ENCODE measurements at regions not wholly inside any gene's neighbourhood (a gene's known extent, or its start where the extent isn't known, plus 50 kb on each side); places are given as distances from the start of the nearest gene placed in this dataset.

DNA sequence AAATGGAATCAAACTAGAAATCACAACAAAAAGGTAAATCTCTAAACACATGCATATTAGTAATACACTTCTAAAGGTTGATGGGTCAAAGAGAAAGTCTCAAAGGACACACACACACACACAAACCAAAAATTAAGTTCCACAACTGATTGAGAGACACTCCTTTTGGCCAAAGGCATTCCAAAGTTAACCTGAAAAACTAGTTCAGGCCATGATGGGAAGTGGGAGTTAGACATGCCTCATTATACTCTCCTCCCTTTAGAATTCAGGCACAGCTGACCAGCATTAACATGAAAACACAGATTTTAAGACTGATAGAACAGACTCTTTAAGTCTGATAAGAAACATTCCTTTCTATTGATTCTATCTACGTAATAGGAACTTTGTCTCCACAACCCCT, 332.4 kb upstream of the IGFBP3 start:
- Histone ChIP-seq H3K9me3 (ENCODE audit: control insufficient read depth in 1 of 2, insufficient read depth in 1 of 2, low read depth in 1 of 2, low read length in 2 of 2) (no peaks in the 10 kb centered on the region), H2AFZ (ENCODE audit: low read depth, low read length, poor library complexity, severe bottlenecking) (no peak overlapping the region), H3K4me1 (ENCODE audit: control insufficient read depth in 1 of 2, insufficient read depth in 2 of 2, low read length in 2 of 2) (peaks cover 3 to 8% of the 10 kb centered on the region in 2 experiments; a peak in 3 of 4 replicates), H3K4me3 (replicated peaks in 1 of 2; ENCODE audit: low read depth in 1 of 2, low read length in 2 of 2) (no peak overlapping the region), H3K4me2 (ENCODE audit: low read length) (no peak overlapping the region), H3K9ac (ENCODE audit: low read length) (no peak overlapping the region), H4K20me1 (ENCODE audit: insufficient read depth) (no peaks in the 10 kb centered on the region), H3K27me3 (ENCODE audit: insufficient read depth, low read length) (no peaks in the 10 kb centered on the region), H3K27ac (ENCODE audit: low read depth, low read length) (no peak overlapping the region), H3K9me2 (ENCODE audit: insufficient read depth) (no peaks in the 10 kb centered on the region), H3K36me3 (ENCODE audit: control insufficient read depth in 1 of 2, insufficient read depth in 2 of 2, low read length in 2 of 2) (no peaks in the 10 kb centered on the region), H3K79me2 (ENCODE audit: insufficient read depth, low read length) (no peaks in the 10 kb centered on the region)
- ChIA-PET POLR2A (no interaction called here), RAD21 (ENCODE audit: low non-redundant PET in 1 of 2, low total read pairs in 2 of 2, uncharacterized antibody in 2 of 2, unreplicated experiment in 2 of 2) (no interaction called here), CTCF (no interaction called here)
- ATAC-seq = no peak
- BruUV-seq (replicated peaks) = no TSS peak
- intact Hi-C loops (cut with micrococcal nuclease) = no loop called here
- DNase-seq (ENCODE audit: low read depth, low spot score) = no peak
- no peak for TF ChIP-seq EZH2phosphoT487 (IDR thresholded peaks at IDR 0.05; ENCODE audit: borderline replicate concordance)
- no peak for TF ChIP-seq JUND (IDR thresholded peaks at IDR 0.05)
- no peak for TF ChIP-seq CEBPB (IDR thresholded peaks at IDR 0.05; ENCODE audit: low read depth)
- no peak for TF ChIP-seq SP1 (IDR thresholded peaks at IDR 0.05; ENCODE audit: low read depth)
- no peak for TF ChIP-seq ELF1 (IDR thresholded peaks at IDR 0.05; ENCODE audit: borderline replicate concordance, low read depth)
- TF ChIP-seq TCF7L2 (IDR thresholded peaks at IDR 0.05; ENCODE audit: borderline replicate concordance, extremely low read depth, insufficient read depth, insufficient read length) = no peak
- TF ChIP-seq ZNF274 (IDR thresholded peaks at IDR 0.05; ENCODE audit: low read depth, low read length) = no peak

DNA sequence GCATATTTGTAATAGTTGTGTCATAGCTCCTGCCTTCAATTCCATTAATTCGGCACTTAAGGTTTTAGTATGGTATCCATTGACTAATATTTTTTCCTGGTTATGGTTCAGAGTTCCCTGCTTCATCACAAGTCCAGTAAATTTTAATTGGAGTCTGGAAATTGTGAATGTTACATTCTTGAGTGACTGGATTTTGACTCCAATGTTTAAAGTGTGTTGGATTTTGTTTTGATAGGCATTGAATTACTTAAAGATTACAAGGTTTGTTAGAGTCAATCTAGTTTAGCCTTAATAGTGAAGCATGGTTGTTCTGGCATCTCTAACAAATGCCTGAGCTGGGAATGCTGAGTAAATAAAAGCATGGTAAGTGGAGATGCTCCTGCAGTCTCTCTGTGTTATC, 326.6 kb upstream of the IGFBP3 start:
- no peaks in the 10 kb centered on the region for H3K79me2 ChIP-seq (ENCODE audit: insufficient read depth, low read length)
- no peak overlapping the region for H3K27ac ChIP-seq (ENCODE audit: low read depth, low read length)
- intact Hi-C loops (cut with micrococcal nuclease) = no loop called here
- no peaks in the 10 kb centered on the region for H3K9me2 ChIP-seq (ENCODE audit: insufficient read depth)
- no peak overlapping the region for H3K4me3 ChIP-seq (replicated peaks in 1 of 2; ENCODE audit: low read depth in 1 of 2, low read length in 2 of 2)
- H3K36me3 ChIP-seq (ENCODE audit: control insufficient read depth in 1 of 2, insufficient read depth in 2 of 2, low read length in 2 of 2) = no peaks in the 10 kb centered on the region
- H4K20me1 ChIP-seq (ENCODE audit: insufficient read depth) = no peaks in the 10 kb centered on the region
- H3K9me3 ChIP-seq (ENCODE audit: control insufficient read depth in 1 of 2, insufficient read depth in 1 of 2, low read depth in 1 of 2, low read length in 2 of 2) = no peaks in the 10 kb centered on the region
- TF ChIP-seq, protein P1, sequence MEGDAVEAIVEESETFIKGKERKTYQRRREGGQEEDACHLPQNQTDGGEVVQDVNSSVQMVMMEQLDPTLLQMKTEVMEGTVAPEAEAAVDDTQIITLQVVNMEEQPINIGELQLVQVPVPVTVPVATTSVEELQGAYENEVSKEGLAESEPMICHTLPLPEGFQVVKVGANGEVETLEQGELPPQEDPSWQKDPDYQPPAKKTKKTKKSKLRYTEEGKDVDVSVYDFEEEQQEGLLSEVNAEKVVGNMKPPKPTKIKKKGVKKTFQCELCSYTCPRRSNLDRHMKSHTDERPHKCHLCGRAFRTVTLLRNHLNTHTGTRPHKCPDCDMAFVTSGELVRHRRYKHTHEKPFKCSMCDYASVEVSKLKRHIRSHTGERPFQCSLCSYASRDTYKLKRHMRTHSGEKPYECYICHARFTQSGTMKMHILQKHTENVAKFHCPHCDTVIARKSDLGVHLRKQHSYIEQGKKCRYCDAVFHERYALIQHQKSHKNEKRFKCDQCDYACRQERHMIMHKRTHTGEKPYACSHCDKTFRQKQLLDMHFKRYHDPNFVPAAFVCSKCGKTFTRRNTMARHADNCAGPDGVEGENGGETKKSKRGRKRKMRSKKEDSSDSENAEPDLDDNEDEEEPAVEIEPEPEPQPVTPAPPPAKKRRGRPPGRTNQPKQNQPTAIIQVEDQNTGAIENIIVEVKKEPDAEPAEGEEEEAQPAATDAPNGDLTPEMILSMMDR (IDR thresholded peaks at IDR 0.05 in 2 of 3, conservative IDR thresholded peaks at IDR 0.05 in 1 of 3; ENCODE audit: borderline replicate concordance in 1 of 3, insufficient read depth in 1 of 3, low read depth in 2 of 3, low read length in 2 of 3) = no peak
- TF ChIP-seq EZH2phosphoT487 (IDR thresholded peaks at IDR 0.05; ENCODE audit: borderline replicate concordance) = no peak
- TF ChIP-seq SP1 (IDR thresholded peaks at IDR 0.05; ENCODE audit: low read depth) = no peak
- TF ChIP-seq RAD21 (IDR thresholded peaks at IDR 0.05; ENCODE audit: low read depth) = no peak
- TF ChIP-seq POLR2AphosphoS5 (IDR thresholded peaks at IDR 0.05; ENCODE audit: low read depth, low read length) = no peak
- TF ChIP-seq CEBPB (IDR thresholded peaks at IDR 0.05; ENCODE audit: low read depth) = no peak
- no peak for TF ChIP-seq CBX3 (IDR thresholded peaks at IDR 0.05; ENCODE audit: low read depth)
- no peak for TF ChIP-seq POLR2A (IDR thresholded peaks at IDR 0.05; ENCODE audit: borderline replicate concordance, extremely low read depth, insufficient read depth, insufficient read length)
- TF ChIP-seq ZFX (IDR thresholded peaks at IDR 0.05) = no peak
- TF ChIP-seq, protein P2, sequence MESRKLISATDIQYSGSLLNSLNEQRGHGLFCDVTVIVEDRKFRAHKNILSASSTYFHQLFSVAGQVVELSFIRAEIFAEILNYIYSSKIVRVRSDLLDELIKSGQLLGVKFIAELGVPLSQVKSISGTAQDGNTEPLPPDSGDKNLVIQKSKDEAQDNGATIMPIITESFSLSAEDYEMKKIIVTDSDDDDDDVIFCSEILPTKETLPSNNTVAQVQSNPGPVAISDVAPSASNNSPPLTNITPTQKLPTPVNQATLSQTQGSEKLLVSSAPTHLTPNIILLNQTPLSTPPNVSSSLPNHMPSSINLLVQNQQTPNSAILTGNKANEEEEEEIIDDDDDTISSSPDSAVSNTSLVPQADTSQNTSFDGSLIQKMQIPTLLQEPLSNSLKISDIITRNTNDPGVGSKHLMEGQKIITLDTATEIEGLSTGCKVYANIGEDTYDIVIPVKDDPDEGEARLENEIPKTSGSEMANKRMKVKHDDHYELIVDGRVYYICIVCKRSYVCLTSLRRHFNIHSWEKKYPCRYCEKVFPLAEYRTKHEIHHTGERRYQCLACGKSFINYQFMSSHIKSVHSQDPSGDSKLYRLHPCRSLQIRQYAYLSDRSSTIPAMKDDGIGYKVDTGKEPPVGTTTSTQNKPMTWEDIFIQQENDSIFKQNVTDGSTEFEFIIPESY (IDR thresholded peaks at IDR 0.05; ENCODE audit: extremely low read depth, insufficient replicate concordance, low read length) = no peak
- no peak for TF ChIP-seq ZNF274 (IDR thresholded peaks at IDR 0.05; ENCODE audit: low read depth, low read length)
- no peak for TF ChIP-seq SRF (IDR thresholded peaks at IDR 0.05; ENCODE audit: low read depth)
- no peak for TF ChIP-seq FOSL1 (IDR thresholded peaks at IDR 0.05; ENCODE audit: low read depth)
- TF ChIP-seq YY1 (IDR thresholded peaks at IDR 0.05; ENCODE audit: extremely low read depth, insufficient replicate concordance, low read depth, low read length) = no peak
- no peak for TF ChIP-seq TCF7L2 (IDR thresholded peaks at IDR 0.05; ENCODE audit: borderline replicate concordance, extremely low read depth, insufficient read depth, insufficient read length)
- POLR2A ChIA-PET = no interaction called here
- no peak overlapping the region for H2AFZ ChIP-seq (ENCODE audit: low read depth, low read length, poor library complexity, severe bottlenecking)
- H3K27me3 ChIP-seq (ENCODE audit: insufficient read depth, low read length) = no peaks in the 10 kb centered on the region
- BruUV-seq (replicated peaks) = no TSS peak
- H3K4me2 ChIP-seq (ENCODE audit: low read length) = no peak overlapping the region
- ATAC-seq = no peak
- no peak overlapping the region for H3K9ac ChIP-seq (ENCODE audit: low read length)
- H3K4me1 ChIP-seq (ENCODE audit: control insufficient read depth in 1 of 2, insufficient read depth in 2 of 2, low read length in 2 of 2) = no peaks in the 10 kb centered on the region
- RAD21 ChIA-PET (ENCODE audit: low non-redundant PET in 1 of 2, low total read pairs in 2 of 2, uncharacterized antibody in 2 of 2, unreplicated experiment in 2 of 2) = no interaction called here
- DNase-seq (ENCODE audit: low read depth, low spot score) = no peak
- CTCF ChIA-PET = no interaction called here
